ENCODE measurements at regions not wholly inside any gene's neighbourhood (a gene's known extent, or its start where the extent isn't known, plus 50 kb on each side); places are given as distances from the start of the nearest gene placed in this dataset.

GRCh38 chr16:62586128-62586862 lies 550.1 kb upstream of the CDH8 start:
- no peak for TF ChIP-seq CTCF (IDR thresholded peaks at IDR 0.05)
- TF ChIP-seq POLR2A (IDR thresholded peaks at IDR 0.05), result no peak
